Right lobe of liver (tissue), 4 donors: ENCODE measurements at regions not wholly inside any gene's neighbourhood (a gene's known extent, or its start where the extent isn't known, plus 50 kb on each side); places are given as distances from the start of the nearest gene placed in this dataset.

Experiments
- POLR2A ChIP-seq: fragments of 450-650 bp; IDR thresholded peaks from one replicate; pipeline ENCODE4 v1.6.1; 2017; ENCODE audit warnings: antibody characterized with exemption, mild to moderate bottlenecking
- TF ChIP-seq, protein P1 (sequence below), 4 donors: fragments of 200-600 bp in 3 of 4; fragments of 450-650 bp in 1 of 4; IDR thresholded peaks; one replicate each; pipeline versions ENCODE4 v1.5.1 to v1.8.0; 2016 to 2022; ENCODE audit warnings: antibody characterized with exemption in 4 of 4, mild to moderate bottlenecking in 2 of 4
- donor health status: DM: no; HTN: no; CAD: no.
- donor health status: DM: no; HTN: no; CAD: no.
- donor health status: DM: no; HTN: yes; CAD: no.

DNA sequence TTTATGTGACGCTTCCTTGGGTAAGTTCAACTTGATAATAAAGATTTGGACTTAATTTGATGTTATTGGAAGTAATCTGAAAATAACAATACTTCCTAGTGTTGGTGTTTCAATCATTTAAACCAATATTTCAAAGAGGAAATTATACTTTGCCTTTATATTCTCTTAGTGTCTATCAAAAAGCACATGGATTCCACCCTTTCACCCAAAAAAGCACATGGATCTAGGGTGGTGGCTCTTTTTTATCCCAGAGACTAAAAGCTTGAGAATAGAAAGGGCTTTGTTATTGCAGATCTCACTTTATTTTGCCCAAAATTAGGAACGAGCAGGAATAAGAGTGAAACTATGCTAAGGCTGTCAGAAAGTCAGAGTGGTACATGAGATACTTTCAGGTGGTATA lies 75.1 kb upstream of the RASGEF1B start:
- TF ChIP-seq, protein P1, sequence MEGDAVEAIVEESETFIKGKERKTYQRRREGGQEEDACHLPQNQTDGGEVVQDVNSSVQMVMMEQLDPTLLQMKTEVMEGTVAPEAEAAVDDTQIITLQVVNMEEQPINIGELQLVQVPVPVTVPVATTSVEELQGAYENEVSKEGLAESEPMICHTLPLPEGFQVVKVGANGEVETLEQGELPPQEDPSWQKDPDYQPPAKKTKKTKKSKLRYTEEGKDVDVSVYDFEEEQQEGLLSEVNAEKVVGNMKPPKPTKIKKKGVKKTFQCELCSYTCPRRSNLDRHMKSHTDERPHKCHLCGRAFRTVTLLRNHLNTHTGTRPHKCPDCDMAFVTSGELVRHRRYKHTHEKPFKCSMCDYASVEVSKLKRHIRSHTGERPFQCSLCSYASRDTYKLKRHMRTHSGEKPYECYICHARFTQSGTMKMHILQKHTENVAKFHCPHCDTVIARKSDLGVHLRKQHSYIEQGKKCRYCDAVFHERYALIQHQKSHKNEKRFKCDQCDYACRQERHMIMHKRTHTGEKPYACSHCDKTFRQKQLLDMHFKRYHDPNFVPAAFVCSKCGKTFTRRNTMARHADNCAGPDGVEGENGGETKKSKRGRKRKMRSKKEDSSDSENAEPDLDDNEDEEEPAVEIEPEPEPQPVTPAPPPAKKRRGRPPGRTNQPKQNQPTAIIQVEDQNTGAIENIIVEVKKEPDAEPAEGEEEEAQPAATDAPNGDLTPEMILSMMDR (IDR thresholded peaks at IDR 0.05): no peak
- no peak for TF ChIP-seq POLR2A
